ENCODE measurements at regions not wholly inside any gene's neighbourhood (a gene's known extent, or its start where the extent isn't known, plus 50 kb on each side); places are given as distances from the start of the nearest gene placed in this dataset.

- H3K27me3 Mint-ChIP-seq (ENCODE audit: insufficient read depth, unreplicated experiment) = no peaks in the 10 kb centered on the region
- DNase-seq = no peak
- H3K36me3 Mint-ChIP-seq (ENCODE audit: insufficient read depth, unreplicated experiment) = no peaks in the 10 kb centered on the region
- H3K9me3 Mint-ChIP-seq (ENCODE audit: unreplicated experiment) = no peaks in the 10 kb centered on the region
- H3K4me1 Mint-ChIP-seq (ENCODE audit: low read depth, unreplicated experiment) = peaks cover 42% of the 10 kb centered on the region
- Histone ChIP-seq H3K36me3 (ENCODE audit: control insufficient read depth, insufficient read depth, low read length) (no peaks in the 10 kb centered on the region), H3K9me3 (no peaks in the 10 kb centered on the region), H3K27me3 (replicated peaks; ENCODE audit: control insufficient read depth, insufficient read depth, low read length) (no peaks in the 10 kb centered on the region), H3K4me3 (ENCODE audit: low read depth, low read length) (no peak overlapping the region), H3K4me1 (peaks cover 31% of the 10 kb centered on the region)
- no TSS peak for BruUV-seq (replicated peaks)
- intact Hi-C loops (cut with micrococcal nuclease; ENCODE audit: unreplicated experiment) = no loop called here
- H3K27ac Mint-ChIP-seq (ENCODE audit: unreplicated experiment) = no peak overlapping the region
- ChIA-PET CTCF (no interaction called here), POLR2A (interaction anchor here (0.8 kb wide), 1 partner anchor 104 kb away, joined by 4 read pairs; the partner anchor contains the start of gene ID2)
- no peak overlapping the region for H3K4me3 Mint-ChIP-seq (ENCODE audit: unreplicated experiment)
- no peak for TF ChIP-seq CTCF (IDR thresholded peaks at IDR 0.05; ENCODE audit: insufficient read depth in 1 of 2, low read depth in 1 of 2, low read length in 1 of 2, severe bottlenecking in 1 of 2, unreplicated experiment in 1 of 2)
Observed at GRCh38 chr2:8577573-8577972, 104.3 kb upstream of the ID2 start.

GRCh38 chr2:8578335-8579244 is 103.3 kb upstream of the ID2 start:
- no peaks in the 10 kb centered on the region for H3K9me3 Mint-ChIP-seq (ENCODE audit: unreplicated experiment)
- Histone ChIP-seq H3K4me1 (peaks cover 21% of the 10 kb centered on the region), H3K36me3 (ENCODE audit: control insufficient read depth, insufficient read depth, low read length) (no peaks in the 10 kb centered on the region), H3K4me3 (ENCODE audit: low read depth, low read length) (no peak overlapping the region), H3K9me3 (no peaks in the 10 kb centered on the region), H3K27me3 (replicated peaks; ENCODE audit: control insufficient read depth, insufficient read depth, low read length) (no peaks in the 10 kb centered on the region)
- H3K4me1 Mint-ChIP-seq (ENCODE audit: low read depth, unreplicated experiment) = peaks cover 32% of the 10 kb centered on the region
- H3K4me3 Mint-ChIP-seq (ENCODE audit: unreplicated experiment) = no peak overlapping the region
- ChIA-PET POLR2A (interaction anchor here (0.8 kb wide), 1 partner anchor 103 kb away, joined by 4 read pairs; the partner anchor contains the start of gene ID2), CTCF (no interaction called here)
- intact Hi-C loops (cut with micrococcal nuclease; ENCODE audit: unreplicated experiment) = no loop called here
- H3K27me3 Mint-ChIP-seq (ENCODE audit: insufficient read depth, unreplicated experiment) = no peaks in the 10 kb centered on the region
- no peak for TF ChIP-seq CTCF (IDR thresholded peaks at IDR 0.05; ENCODE audit: insufficient read depth in 1 of 2, low read depth in 1 of 2, low read length in 1 of 2, severe bottlenecking in 1 of 2, unreplicated experiment in 1 of 2)
- H3K27ac Mint-ChIP-seq (ENCODE audit: unreplicated experiment) = no peak overlapping the region
- H3K36me3 Mint-ChIP-seq (ENCODE audit: insufficient read depth, unreplicated experiment) = no peaks in the 10 kb centered on the region
- BruUV-seq (replicated peaks) = no TSS peak
- no peak for DNase-seq

GRCh38 chr2:8579485-8580085 is 102.3 kb upstream of the ID2 start:
- Histone ChIP-seq H3K4me3 (ENCODE audit: low read depth, low read length) (no peak overlapping the region), H3K4me1 (peaks cover 11% of the 10 kb centered on the region), H3K36me3 (ENCODE audit: control insufficient read depth, insufficient read depth, low read length) (no peaks in the 10 kb centered on the region), H3K27me3 (replicated peaks; ENCODE audit: control insufficient read depth, insufficient read depth, low read length) (no peaks in the 10 kb centered on the region), H3K9me3 (no peaks in the 10 kb centered on the region)
- intact Hi-C loops (cut with micrococcal nuclease; ENCODE audit: unreplicated experiment) = no loop called here
- POLR2A ChIA-PET = interaction anchor here (0.5 kb wide), 1 partner anchor 45 kb away, joined by 4 read pairs; no protein-coding TSS in a partner anchor
- Mint-ChIP-seq H3K4me1 (ENCODE audit: low read depth, unreplicated experiment) (peaks cover 30% of the 10 kb centered on the region), H3K9me3 (ENCODE audit: unreplicated experiment) (no peaks in the 10 kb centered on the region), H3K4me3 (ENCODE audit: unreplicated experiment) (no peak overlapping the region), H3K36me3 (ENCODE audit: insufficient read depth, unreplicated experiment) (no peaks in the 10 kb centered on the region), H3K27ac (ENCODE audit: unreplicated experiment) (no peak overlapping the region), H3K27me3 (ENCODE audit: insufficient read depth, unreplicated experiment) (no peaks in the 10 kb centered on the region)
- CTCF ChIA-PET = no interaction called here
- BruUV-seq (replicated peaks) = no TSS peak
- no peak for TF ChIP-seq CTCF (IDR thresholded peaks at IDR 0.05; ENCODE audit: insufficient read depth in 1 of 2, low read depth in 1 of 2, low read length in 1 of 2, severe bottlenecking in 1 of 2, unreplicated experiment in 1 of 2)
- DNase-seq = no peak

Measured in Caco-2 (cell line).